Activated naive CD4-positive, alpha-beta T cell treated with anti-CD3 and anti-CD28 coated beads, Interleukin-2, amount 50 U/mL, for 16 hours (primary cell): ENCODE measurements at regions not wholly inside any gene's neighbourhood (a gene's known extent, or its start where the extent isn't known, plus 50 kb on each side); places are given as distances from the start of the nearest gene placed in this dataset.
"Not testable (repeated sequence)": the region's sequence is repeated elsewhere in the genome, so short reads cannot be mapped to it uniquely, and the experiment has no call there.

Experiments used
- DNase-seq: peaks from one replicate; pipeline ENCODE4 v3.0.0-alpha.2; 2020

DNA sequence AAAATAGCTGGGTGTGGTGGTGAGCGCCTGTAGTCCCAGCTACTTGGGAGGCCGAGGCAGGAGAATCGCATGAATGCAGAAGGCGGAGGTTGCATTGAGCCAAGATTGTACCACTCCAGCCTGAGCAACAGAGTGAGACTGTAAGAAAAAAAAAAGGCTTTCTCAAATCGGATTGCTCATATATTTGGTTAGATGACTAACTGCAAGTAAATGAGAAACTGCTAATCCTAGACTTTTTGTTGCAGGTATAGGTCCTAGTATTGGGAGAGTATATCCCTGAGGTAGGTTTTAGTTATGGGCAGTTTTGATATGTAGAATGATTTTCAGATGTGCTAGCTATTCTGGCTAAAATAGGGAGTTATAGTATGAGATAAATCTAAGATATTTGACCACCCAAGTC is 944.8 kb downstream of the DNAH5 start:
- DNase-seq, result no peak

DNA sequence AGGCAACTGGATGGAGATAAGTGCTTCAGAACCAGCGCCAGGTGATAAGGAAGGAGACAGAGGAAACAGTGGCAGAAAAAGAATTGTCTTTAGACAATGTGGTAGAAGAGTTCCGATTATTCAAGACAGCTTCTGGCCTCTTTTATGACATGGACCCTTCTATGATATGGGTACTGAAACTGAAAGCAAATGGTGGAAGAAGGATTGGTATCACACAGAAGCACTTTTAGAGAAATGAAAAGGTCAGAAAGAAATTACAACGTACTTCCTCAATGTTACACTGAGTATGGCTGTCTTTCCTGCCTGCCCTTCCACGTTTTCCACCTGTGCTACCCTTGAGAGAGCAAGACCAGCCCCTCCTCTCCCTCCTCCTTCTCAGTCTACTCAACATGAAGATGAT is 959.3 kb downstream of the DNAH5 start:
- DNase-seq, result no peak

DNA sequence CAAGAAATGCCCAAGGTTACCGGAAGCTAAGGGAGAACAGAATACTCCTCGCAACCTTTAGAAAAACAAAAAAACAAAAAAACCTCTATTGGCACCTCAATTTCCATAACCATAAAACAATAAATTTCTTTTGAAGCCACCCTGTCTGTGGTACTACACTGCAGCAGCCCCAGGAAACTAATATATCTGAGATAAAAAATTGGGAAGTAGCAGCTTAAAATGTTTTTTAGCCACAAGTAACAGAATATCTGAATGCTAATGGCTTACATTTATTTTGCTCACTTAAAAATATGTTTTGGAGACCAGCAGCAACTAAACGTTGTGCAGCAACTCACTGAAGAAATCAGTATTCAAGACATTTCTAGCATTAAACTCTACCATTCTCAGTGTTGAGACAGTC is 969.6 kb downstream of the DNAH5 start:
- no peak for DNase-seq

DNA sequence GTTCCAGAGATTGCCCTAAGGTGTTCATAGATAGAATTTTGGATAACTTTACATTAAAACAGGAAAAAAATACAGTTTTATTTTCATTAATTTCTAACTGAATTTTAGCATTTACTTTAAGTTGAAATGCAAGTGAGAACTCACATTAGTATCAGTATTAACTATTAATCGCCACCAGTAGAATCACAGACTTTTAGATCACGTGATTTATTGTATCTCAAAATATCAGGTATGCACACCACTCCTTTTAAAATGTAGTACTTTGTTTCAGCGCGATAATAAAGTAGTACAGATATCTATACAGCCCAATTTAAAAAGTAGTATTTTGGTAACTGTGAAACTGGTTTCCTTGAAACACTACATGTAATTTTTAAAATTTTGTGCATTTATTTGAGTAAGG is 978.7 kb downstream of the DNAH5 start:
- DNase-seq, result no peak

DNA sequence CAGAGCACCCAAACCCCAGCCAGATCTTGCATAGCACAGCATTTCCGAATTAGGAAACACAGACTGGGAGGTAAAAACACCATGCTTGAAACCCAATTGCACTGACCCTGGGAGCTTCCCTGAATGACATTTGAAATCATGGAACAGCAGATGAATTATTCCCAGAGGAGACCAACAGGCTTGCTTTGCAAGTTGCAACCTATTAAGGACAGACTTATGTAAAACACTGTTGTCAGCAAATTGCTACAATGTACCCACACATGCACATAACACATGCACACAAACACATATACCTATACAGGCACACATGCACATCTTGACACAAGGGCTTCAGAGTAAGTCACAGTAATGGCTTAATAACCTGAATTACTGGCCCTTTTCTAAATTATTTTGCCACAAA is 984.8 kb downstream of the DNAH5 start:
- no peak for DNase-seq

DNA sequence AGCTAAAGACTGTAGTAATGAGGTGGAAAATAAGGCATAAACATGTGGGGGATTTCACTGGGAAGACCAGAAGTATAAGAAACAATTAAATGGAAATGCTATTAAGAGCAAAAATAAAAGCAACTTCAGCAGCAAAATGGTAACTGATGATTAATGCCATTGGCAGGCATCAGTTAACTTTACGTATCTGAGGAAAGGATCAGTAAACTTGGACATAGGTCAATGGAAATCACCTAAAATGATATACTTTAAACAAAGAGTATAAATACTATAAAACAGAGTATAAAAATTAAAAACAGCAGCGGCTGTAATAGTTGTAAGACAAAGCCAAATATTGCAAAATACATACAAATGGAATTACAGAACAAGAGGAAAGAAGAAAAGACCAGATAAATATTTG is 992.1 kb downstream of the DNAH5 start:
- no peak for DNase-seq

DNA sequence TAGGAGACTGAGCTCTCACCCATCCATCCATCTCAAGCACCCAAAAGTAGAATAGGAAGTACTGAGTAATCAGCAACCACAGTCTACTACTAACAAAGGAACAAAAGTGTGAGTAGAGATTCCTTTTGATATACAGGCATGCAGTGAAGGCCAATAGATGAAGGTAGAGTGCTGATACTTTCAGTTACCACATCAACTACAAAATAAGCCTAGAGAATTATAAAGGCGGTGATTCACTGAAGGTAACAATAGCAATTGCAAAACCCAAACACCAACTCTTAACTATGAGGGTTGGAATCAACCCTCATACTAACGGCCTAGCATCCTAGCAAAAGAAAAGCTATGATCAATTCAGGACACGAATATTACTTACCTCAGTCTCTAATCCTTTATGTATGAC is 992.6 kb downstream of the DNAH5 start:
- no peak for DNase-seq

DNA sequence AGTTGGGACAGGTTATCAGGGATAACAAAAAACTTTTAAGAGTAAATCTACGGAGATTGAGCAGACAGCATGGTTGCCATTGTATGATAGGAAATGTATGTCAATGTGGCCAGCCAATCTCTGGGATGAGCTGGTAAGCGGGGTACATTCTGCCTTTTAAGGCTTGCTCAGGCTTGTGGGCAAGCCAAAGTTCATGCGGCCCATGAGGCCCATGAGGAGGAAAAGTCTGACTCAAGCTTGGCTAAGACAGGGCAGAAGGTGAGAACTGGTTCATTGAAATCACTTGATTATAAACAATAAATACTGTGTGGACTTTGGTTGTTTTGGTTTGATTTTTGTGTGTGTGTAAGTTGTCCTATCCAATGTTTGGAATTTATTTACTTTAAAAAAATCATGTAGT is 997.1 kb downstream of the DNAH5 start:
- no peak for DNase-seq

DNA sequence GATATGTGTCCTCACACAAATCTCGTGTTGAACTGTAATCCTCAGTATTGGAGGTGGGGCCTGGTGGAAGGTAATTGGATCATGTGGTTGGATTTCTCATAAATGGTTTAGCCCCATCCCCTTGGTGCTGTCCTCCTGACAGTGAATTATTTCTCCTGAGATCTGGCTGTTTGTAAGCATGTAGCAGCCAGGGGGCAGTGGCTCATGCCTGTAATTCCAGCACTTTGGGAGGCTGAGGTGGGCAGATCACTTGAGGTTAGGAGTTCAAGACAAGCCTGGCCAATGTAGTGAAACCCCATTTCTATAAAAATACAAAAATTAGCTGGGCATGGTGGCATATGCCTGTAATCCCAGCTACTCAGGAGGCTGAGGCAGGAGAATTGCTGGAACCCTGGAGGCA is 999.0 kb downstream of the DNAH5 start:
- not testable (repeated sequence) for DNase-seq

DNA sequence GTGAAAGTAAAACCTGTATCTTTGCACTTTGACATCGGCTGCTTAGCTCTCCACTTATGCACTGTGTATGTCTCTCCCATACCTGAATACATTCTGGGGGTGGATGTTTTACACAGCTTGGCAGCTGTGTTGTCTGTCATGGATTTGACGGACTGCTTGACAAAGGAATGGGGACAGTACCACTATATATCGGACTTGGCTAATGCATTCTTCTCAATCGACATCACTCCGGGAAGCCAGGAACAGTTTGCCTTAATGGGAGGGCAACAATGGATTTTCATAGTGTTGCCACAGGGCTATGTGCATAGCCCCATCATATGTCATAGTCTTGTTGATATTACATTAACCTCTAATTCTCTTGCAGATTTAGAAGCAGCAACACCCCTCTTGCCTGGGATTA is 1008.3 kb downstream of the DNAH5 start:
- DNase-seq, result no peak

DNA sequence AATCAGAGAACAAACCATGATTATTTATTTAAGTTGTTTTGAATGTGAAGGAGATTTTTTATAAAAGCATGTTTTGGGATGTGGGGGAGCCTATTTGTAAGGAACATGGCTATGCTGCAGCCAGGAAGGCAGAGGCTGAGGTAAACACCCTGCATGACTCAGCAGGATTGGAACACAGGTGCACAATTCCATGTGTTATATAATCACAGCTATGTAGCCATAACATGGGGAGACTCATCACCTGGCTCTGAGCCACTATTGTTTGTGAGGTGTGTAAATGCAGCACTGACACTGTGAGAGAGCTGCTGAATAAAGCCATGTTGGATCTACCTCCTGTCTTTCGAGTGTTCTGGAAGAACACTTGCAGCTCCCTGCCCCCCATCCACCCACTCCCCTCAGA is 1009.8 kb downstream of the DNAH5 start:
- no peak for DNase-seq

DNA sequence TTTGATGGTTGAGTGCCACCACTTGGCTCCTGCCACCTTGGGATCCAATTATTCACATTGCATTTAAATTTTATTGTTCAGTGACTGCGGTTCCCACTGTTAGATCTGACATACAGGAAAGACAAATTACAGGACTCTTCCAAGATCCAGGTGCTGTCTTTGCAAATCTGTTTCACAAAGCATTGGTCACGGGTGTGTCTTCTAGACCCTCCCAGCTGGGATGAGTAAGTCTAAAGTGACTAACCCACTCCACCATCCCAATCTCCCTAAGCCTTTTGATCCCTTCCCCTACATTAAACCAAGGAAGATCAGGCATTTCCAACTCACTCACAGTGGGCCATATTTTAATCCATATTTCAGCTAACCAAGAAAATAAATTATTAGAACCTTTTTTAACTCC is 1016.3 kb upstream of the CTNND2 start:
- DNase-seq, result no peak

DNA sequence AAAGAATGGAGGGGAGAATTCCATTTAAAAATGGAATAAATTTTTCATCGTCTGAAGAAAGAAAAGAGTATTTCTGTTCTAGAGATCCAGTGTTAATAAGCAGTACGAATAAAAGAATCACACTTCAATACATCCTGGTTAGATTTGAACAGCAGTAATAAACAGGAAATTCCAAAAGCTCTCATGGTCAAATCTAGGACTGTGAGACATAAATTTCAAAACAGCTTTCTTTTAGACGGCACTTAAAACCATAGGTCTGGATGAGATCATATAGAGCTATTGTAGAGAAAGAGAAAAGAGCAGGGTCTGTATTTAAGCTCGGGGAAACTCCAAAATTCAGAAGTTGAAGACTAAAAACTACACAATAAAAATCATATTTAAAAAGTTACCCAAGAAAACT is 1006.9 kb upstream of the CTNND2 start:
- DNase-seq, result no peak

DNA sequence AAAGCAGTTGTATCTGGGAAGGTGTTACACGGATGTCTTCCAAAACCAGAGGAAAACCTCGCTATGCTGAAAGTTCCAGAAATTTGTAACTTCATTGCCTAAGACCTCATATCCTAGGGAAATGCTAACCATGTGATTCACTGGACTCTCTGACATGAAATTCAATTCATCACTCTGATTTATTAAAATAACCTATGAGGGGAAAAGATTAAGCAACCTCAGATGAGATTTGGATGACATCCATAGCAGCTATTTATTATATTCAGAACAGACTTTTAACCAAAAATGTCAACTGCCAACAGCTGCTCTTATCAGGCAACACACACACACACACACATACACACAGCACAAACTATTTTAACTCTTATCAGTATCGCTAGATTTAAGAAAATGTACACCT is 1006.4 kb upstream of the CTNND2 start:
- no peak for DNase-seq

DNA sequence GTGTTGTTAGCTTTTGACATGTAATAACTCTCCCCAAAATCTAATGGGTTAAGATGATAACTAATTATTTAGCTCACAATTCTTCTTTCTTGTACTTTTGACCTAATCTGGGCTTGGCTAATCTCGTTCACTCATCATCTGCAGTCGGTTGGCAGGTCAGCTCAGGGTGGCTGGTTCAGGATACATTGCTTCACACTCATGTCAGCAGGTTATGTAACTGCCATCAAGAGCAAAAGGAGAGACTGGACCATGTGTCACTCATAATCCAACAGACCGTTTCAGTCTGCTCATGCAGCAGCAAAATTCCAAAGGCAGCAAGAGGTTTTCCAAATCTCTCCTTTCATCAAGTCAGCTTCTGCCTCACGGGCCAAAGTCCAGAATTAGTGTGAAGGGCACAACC is 998.4 kb upstream of the CTNND2 start:
- DNase-seq, result no peak

DNA sequence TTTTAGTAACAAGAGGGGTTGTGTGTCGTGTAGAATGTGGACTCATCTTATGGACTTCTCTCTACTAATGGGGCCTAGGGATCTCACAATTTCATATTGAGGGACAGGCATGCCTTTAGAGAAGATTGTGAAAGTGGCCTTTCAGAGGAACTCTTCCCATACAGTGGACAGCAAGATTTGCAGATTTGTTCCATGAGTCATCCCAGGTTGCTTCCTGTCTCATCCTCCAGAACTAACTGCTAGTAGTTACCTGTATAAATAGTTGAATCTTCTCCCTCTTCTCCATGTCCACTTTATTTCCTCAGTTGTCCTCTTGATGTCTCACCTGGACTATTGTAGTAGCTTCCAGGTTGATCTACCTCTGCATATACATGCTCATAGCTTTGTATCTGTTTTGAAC is 997.5 kb upstream of the CTNND2 start:
- no peak for DNase-seq

DNA sequence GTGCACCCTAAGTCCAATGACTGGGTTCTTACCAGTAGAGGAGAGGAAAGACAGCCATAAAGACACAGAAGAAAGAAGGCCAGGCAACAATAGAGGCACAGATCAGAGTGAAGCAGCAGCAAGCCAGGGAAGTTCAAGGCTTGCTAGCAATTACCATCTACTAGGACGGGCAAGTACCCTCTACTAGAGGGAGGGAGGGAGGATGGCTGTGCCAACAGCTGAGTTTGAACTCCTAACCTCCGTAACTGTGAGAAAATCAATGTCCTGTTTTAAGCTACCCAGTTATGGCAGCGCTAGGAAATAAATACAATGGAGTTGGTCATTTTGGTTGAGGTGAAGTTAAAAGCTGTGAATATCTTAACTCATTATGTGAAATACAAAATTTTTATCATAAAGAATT is 991.8 kb upstream of the CTNND2 start:
- no peak for DNase-seq

DNA sequence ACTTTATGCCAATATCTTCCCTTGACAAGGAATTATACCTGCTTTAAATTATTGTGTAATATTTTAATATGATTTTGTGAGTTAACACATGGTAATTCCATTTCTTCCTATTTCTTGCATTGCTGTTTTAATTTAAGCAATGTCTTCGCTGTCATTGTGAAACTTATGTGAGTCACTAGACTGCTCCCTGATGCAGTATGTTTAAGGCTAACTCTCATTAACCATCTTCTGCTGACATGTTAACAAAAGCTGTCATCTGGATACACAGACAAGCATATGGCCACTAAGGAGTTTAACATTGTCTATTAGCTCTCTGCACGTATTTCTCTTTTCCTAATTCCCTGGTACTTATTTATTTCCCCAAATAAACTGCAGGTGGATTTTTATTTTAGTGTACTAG is 980.8 kb upstream of the CTNND2 start:
- DNase-seq, result no peak

DNA sequence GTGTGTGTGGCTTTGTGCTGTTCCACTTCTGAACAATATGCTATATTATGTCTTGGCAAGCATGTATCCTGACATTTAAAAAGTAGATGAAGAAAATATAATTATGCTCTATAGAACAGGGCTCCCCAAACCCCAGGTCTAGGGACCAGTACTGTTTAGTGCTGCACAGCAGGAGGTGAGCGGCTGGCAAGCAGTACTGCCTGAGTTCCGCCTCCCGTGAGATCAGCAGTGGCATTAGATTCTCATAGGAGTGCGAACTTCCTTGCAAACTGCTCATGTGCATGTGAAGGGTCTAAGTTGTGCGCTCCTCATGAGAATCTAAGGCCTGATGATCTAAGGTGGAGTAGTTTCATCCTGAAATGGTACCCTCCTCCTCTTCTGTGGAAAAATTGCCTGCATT is 979.1 kb upstream of the CTNND2 start:
- DNase-seq, result no peak

DNA sequence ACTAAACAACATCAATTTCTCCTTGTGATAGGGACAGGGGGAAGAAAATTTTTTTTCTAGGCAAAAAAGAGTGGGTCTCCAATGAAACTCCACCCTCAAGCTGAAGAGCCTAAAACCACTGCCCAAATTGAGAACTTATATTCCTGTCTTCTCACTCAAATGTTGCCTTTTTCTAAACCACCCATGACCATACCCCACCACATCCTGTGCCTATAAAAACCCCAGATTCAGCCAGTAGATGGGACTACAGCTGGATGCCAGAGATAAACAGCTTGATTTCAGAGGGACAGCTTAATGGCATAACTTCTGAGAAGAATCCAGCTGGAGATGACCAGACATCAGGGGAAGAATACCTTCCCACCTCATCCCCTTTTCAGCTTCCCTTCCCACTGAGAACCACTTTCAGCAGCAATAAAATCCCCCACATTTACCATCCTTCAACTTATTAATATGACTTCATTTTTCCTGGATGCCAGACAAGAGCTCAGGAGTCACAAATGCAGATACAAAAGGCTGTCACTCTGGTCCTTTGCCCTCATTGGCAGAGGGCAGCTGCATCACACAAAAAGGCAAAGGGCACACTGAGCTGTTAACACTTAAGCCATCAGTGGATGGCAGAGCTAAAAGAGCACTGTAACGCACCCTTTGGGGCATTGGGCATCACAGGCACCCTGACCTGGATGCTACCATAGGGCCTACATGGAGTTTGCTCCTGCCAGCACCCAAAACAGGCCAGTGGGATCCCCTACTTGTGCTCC is 972.5 kb upstream of the CTNND2 start:
- DNase-seq, result no peak

DNA sequence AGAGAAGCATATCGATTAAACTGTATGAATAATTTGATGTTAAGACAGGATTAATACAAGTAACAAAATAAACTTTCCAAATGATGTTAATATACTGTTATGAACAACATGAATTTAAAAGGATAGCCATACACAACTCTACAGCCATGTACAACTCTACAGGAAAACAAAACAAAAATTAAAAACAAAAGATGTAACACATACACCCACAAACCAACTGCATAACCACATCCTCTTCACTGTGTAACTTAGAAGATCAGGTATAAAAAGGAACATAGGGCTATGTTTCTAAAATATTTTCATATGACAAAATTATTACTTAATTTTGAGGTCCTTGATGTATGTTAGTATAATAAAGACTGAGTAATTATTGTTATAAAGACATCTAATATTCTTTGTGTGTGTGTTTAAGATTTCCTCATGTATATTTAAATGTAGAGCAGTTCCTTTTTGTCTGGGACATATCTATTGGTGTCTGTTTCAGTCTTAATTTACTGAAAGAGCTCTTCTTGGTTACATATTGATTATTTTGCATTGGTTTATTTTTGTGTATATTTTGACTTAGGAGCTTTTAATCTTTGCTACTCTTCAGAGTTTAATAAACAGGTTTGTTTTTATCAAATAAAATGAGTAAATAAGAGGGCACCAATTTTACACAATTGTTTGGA is 966.8 kb upstream of the CTNND2 start:
- no peak for DNase-seq

DNA sequence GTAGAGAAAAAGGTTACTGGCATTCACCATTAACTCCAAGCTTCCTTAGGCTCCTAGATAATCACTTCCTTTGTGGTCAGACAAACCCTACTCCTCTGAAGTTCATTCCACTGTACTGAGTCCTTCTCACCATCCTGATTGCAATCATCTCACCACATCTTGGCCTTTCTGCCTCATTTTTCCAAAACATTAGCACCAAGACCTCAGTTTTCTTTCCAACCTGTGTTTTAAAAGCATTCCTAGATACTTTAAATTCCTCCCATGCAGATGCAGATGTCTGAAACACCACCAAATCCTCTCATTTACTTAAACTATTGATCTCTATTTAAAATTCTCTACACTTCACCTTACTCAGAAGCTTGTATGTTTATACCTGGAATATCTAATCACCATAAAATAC is 961.3 kb upstream of the CTNND2 start:
- DNase-seq, result no peak

DNA sequence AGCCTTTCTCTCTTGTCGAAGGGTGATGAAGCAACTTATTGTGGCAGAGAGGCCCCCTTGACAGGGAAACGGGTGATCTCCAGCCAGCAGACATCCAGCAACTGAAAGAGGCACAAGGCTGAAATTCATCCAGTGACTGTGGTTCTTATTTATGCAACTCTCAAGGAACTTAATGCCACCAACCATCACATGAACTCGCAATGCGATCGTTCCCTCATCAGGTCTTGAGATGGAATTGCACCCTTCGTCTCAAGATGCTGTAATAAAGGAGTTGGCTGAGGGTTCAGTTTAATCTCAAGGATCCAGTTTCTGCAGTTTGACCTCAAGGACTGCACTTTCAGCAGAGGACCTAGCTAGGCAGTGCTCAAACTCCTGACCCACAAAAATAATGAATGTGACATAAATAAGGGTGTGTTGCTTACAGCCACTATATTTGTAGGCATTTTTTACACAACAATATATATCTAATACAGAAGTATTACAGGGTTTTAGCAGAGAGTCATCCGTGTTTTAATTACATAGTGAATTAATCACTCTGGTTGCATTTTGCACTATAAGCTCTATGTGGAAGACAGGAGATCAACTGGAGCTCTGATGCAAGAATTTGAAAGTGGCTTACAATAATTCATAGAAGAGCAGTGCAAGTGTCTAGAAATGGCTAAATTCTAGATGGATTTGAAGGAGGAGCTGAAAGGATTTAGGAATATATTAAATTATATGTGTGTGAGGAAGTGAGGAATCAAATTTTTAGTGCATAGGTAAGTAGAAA is 957.8 kb upstream of the CTNND2 start:
- DNase-seq, result no peak

DNA sequence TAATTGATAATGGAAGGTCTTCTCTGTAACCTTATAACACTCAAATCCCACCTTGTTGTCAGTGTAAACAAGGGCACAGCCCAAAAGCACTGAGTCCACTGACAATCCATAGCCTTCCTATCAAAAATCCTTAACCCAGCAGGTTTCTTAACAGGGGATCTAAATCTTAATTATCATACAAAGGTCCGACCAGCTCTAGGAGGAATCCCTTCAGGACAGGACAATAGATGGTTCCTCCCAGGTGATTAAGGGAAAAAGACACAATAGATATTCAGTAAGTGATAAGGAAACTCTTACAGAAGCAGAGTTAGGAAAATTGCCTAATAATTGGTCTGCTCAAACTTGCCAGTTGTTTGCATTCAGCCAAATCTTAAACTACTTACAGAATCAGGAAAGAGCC is 951.9 kb upstream of the CTNND2 start:
- DNase-seq, result not testable (repeated sequence)
